KMS-11 (cell line): ENCODE measurements at regions not wholly inside any gene's neighbourhood (a gene's known extent, or its start where the extent isn't known, plus 50 kb on each side); places are given as distances from the start of the nearest gene placed in this dataset.

Experiments
- H2AFZ ChIP-seq: fragments of 200-600 bp; sonication (generic); 2 replicates; pipeline ENCODE4 v1.6.1; 2016; ENCODE audit warnings: antibody characterized with exemption, mixed run types, low read depth
- H3K27ac ChIP-seq: fragments of 200-600 bp; sonication (generic); 2 replicates; pipeline ENCODE4 v1.6.1; 2016; ENCODE audit warnings: mild to moderate bottlenecking, mixed run types
- H3K27me3 ChIP-seq: fragments of 200-600 bp; sonication (generic); 2 replicates; pipeline ENCODE4 v1.6.1; 2017; ENCODE audit warnings: mild to moderate bottlenecking, low read depth, mixed run types, moderate library complexity; ENCODE audit not compliant: insufficient read depth
- H3K36me3 ChIP-seq: fragments of 200-600 bp; sonication (generic); 2 replicates; pipeline ENCODE4 v1.6.1; 2017; ENCODE audit warnings: mild to moderate bottlenecking, mixed run types; ENCODE audit not compliant: insufficient read depth
- H3K4me1 ChIP-seq: fragments of 200-600 bp; sonication (generic); 2 replicates; pipeline ENCODE4 v1.6.1; 2016; ENCODE audit warnings: mild to moderate bottlenecking, low read depth, mixed run types; ENCODE audit not compliant: poor library complexity, severe bottlenecking
- H3K4me2 ChIP-seq: fragments of 200-600 bp; sonication (generic); 2 replicates; pipeline ENCODE4 v1.7.0; 2016; ENCODE audit warnings: mild to moderate bottlenecking, mixed run types
- H3K4me3 ChIP-seq: fragments of 200-600 bp; sonication (generic); IDR thresholded peaks from 2 replicates; pipeline ENCODE4 v1.6.1; 2017; ENCODE audit warnings: low read depth, low read length, mixed read lengths; ENCODE audit not compliant: insufficient read depth
- H3K79me2 ChIP-seq: fragments of 200-600 bp; sonication (generic); 2 replicates; pipeline ENCODE4 v1.6.1; 2016; ENCODE audit warnings: low read depth, mixed run types; ENCODE audit not compliant: insufficient read depth
- H3K9ac ChIP-seq: fragments of 200-600 bp; sonication (generic); 2 replicates; pipeline ENCODE4 v1.6.1; 2016; ENCODE audit warnings: mild to moderate bottlenecking, mixed run types
- H4K20me1 ChIP-seq: fragments of 200-600 bp; sonication (generic); 2 replicates; pipeline ENCODE4 v1.6.1; 2016; ENCODE audit warnings: mild to moderate bottlenecking, mixed run types; ENCODE audit not compliant: insufficient read depth
- TF ChIP-seq, protein P1 (sequence below): fragments of 200-600 bp; sonication (generic); conservative IDR thresholded peaks from 2 replicates; pipeline ENCODE4 v1.6.1; 2017; ENCODE audit warnings: low read depth, mild to moderate bottlenecking, antibody characterized with exemption, low read length, moderate library complexity, mixed read lengths

DNA sequence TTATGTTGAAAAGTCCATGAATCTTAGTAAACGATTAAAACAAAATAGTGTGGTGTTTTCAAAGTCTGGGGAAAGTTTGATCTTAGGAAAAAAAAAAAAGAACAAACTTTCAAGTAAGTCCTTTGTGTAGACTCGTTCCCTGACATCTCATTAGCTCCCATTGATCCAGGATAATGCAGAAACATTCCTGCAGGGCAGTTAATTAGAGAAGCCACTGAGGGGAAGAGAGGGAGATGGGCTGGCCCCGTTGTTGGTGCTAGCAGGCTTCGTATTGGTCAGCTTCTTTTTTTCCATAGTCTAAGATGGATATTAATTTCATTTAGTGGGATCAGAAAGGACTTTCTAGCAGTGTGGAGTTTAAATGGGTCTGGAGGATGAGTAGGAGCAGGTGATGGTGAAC is 340.2 kb downstream of the DRD1 start:
- no peaks in the 10 kb centered on the region for H3K36me3 ChIP-seq
- H3K79me2 ChIP-seq: no peaks in the 10 kb centered on the region
- TF ChIP-seq, protein P1, sequence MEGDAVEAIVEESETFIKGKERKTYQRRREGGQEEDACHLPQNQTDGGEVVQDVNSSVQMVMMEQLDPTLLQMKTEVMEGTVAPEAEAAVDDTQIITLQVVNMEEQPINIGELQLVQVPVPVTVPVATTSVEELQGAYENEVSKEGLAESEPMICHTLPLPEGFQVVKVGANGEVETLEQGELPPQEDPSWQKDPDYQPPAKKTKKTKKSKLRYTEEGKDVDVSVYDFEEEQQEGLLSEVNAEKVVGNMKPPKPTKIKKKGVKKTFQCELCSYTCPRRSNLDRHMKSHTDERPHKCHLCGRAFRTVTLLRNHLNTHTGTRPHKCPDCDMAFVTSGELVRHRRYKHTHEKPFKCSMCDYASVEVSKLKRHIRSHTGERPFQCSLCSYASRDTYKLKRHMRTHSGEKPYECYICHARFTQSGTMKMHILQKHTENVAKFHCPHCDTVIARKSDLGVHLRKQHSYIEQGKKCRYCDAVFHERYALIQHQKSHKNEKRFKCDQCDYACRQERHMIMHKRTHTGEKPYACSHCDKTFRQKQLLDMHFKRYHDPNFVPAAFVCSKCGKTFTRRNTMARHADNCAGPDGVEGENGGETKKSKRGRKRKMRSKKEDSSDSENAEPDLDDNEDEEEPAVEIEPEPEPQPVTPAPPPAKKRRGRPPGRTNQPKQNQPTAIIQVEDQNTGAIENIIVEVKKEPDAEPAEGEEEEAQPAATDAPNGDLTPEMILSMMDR: no peak
- no peak overlapping the region for H3K4me3 ChIP-seq
- H3K9ac ChIP-seq: no peak overlapping the region
- no peak overlapping the region for H3K27ac ChIP-seq
- H2AFZ ChIP-seq: no peak overlapping the region
- no peaks in the 10 kb centered on the region for H4K20me1 ChIP-seq
- H3K4me1 ChIP-seq: no peaks in the 10 kb centered on the region
- H3K27me3 ChIP-seq: no peaks in the 10 kb centered on the region
- no peak overlapping the region for H3K4me2 ChIP-seq

DNA sequence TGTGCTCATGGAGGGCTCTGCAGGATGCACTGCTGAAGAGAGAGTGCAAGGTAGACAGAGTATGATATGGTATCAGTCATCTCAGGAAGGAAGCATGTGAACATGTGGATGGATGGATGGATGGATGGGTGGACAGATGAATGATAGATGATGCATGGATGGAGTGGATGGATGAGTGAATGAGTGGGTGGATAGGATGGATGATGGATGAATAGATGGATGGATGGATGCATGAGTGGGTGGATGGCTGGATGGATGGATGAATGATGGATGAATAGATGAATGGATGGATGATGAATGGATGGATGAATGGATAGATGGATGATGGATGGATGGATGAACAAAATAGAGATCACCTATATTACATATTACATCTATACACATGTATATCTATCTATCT is 341.3 kb downstream of the DRD1 start:
- Histone ChIP-seq H3K27me3 (no peaks in the 10 kb centered on the region), H2AFZ (no peak overlapping the region), H3K4me1 (no peaks in the 10 kb centered on the region), H3K79me2 (no peaks in the 10 kb centered on the region), H3K4me3 (no peak overlapping the region), H3K36me3 (no peaks in the 10 kb centered on the region), H4K20me1 (no peaks in the 10 kb centered on the region), H3K4me2 (no peak overlapping the region), H3K27ac (no peak overlapping the region), H3K9ac (no peak overlapping the region)
- TF ChIP-seq, protein P1: no peak

DNA sequence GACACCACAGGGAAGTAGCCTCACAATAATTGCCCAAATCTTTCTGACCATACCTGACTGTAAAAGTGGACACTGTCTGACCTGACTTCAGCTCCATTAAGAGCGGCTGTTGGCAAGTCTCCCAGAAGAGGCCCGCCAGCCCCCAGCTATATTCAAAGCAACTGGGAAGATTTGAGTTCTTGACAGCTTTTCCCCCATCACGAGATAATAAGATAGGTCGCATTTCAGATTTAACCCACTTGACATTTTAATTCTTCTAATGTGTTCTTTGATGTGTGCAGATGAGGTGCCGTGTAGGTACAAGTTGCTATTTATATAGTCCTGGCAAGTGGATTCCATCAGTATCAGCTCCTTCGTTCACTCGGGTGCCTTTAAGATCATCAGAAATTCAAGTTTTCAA is 345.7 kb downstream of the DRD1 start:
- Histone ChIP-seq H3K9ac (no peak overlapping the region), H3K27ac (no peak overlapping the region)
- TF ChIP-seq, protein P1: no peak

GRCh38 chr5:175096469-175097165 is 347.4 kb downstream of the DRD1 start:
- no peaks in the 10 kb centered on the region for H3K36me3 ChIP-seq
- H3K27ac ChIP-seq: no peak overlapping the region
- no peaks in the 10 kb centered on the region for H3K79me2 ChIP-seq
- TF ChIP-seq, protein P1: no peak
- H3K4me1 ChIP-seq: no peaks in the 10 kb centered on the region
- H3K9ac ChIP-seq: no peak overlapping the region
- H3K4me3 ChIP-seq: no peak overlapping the region
- H3K27me3 ChIP-seq: no peaks in the 10 kb centered on the region
- H3K4me2 ChIP-seq: no peak overlapping the region
- no peak overlapping the region for H2AFZ ChIP-seq
- H4K20me1 ChIP-seq: no peaks in the 10 kb centered on the region

More for the DNA sequence above, 345.7 kb downstream of the DRD1 start:
- no peak overlapping the region for H3K4me3 ChIP-seq
- H3K4me2 ChIP-seq: no peak overlapping the region
- H4K20me1 ChIP-seq: no peaks in the 10 kb centered on the region
- H3K79me2 ChIP-seq: no peaks in the 10 kb centered on the region
- H3K27me3 ChIP-seq: no peaks in the 10 kb centered on the region
- no peak overlapping the region for H2AFZ ChIP-seq
- H3K4me1 ChIP-seq: no peaks in the 10 kb centered on the region
- no peaks in the 10 kb centered on the region for H3K36me3 ChIP-seq
